GM10266 (cell line): ENCODE measurements at regions not wholly inside any gene's neighbourhood (a gene's known extent, or its start where the extent isn't known, plus 50 kb on each side); places are given as distances from the start of the nearest gene placed in this dataset.

Experiments
- DNase-seq: peaks from one replicate; pipeline ENCODE4 v3.0.0; 2012; ENCODE audit errors: extremely low spot score
- TF ChIP-seq, protein P1 (sequence below): IDR thresholded peaks from 2 replicates; pipeline ENCODE4 v1.5.1; 2012; ENCODE audit warnings: mild to moderate bottlenecking, low read depth; ENCODE audit not compliant: control insufficient read depth, insufficient read depth; ENCODE audit errors: missing control alignments

DNA sequence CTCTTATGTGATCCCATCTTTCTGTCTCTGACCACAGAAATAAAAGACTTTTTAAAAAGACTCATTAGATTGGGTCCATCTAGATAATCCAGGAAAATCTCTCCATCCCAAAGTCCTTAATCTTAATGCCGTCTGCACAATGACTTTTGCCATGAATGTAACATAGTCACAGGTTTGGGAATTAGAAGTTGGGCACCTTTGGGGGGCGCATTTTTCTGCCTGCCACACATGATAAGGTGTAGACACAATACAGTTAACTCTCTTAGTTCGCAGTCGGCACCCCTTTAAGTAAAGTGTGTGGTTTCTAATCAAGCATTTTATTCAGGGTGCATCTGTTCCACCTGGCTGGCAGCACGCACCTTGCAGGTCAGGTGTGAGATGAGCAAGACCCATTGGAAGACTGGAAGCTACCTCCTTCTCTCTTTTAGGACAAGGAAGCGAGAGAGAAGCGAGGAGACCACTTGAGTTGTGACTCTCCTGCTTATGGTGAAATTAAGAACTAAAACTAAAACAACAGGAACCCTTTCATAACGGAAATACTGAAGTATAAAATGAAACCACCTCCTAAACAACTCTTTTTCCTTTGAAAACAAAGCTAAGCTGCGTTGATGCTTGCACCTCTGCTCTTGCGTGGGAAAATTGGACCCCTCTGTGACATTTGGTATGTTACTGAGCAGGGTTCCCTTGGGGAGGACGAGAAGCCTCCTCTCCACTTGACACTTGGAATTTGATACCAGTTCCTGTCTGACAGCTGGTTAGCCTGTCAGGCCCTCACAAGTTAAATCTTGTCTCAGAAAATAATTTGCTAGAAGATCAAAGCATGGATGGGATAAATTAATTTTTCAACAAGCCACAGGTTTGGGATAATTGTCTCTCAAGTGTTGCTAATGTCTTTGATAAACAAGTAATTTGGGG is 304.6 kb upstream of the DMRT1 start:
- TF ChIP-seq, protein P1, sequence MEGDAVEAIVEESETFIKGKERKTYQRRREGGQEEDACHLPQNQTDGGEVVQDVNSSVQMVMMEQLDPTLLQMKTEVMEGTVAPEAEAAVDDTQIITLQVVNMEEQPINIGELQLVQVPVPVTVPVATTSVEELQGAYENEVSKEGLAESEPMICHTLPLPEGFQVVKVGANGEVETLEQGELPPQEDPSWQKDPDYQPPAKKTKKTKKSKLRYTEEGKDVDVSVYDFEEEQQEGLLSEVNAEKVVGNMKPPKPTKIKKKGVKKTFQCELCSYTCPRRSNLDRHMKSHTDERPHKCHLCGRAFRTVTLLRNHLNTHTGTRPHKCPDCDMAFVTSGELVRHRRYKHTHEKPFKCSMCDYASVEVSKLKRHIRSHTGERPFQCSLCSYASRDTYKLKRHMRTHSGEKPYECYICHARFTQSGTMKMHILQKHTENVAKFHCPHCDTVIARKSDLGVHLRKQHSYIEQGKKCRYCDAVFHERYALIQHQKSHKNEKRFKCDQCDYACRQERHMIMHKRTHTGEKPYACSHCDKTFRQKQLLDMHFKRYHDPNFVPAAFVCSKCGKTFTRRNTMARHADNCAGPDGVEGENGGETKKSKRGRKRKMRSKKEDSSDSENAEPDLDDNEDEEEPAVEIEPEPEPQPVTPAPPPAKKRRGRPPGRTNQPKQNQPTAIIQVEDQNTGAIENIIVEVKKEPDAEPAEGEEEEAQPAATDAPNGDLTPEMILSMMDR, result no peak
- DNase-seq, result peak; percentile 12

DNA sequence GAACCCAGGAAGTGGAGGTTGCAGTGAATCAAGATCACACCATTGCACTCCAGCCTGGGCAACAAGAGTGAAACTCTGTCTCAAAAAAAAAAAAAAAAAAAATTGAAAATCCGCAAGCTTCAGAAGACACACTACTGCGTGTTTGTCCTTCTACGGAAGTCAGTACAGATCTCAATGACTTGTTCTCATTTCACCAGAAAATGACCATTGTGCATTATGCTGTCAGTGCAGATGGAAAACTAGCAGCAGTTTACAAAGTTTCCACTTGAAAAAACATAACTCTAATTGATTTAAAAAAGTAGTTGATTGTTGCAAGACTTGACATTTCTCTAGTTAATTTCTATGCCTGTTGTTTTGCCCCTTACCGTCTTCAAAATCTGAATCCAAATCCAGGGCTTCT is 298.0 kb upstream of the DMRT1 start:
- TF ChIP-seq, protein P1, result no peak
- DNase-seq, result no peak

DNA sequence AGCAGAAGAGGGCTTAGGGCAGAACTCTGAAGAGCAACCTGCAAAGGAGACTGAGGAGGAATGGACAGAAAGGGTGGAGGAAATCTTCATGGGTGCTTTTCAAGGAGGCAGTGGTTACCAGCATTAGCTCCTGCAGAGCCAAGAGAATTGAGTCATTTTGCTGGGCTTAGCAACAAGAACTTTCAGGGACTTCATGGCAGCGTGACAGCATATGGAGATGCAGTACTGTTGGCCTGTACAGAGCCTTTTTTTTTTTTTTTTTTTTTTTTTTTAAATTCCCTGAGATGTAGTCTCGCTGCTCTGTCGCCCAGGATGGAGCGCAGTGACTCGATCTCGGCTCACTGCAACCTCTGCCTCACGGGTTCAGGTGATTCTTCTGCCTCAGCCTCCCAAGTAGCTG is 296.0 kb upstream of the DMRT1 start:
- TF ChIP-seq, protein P1, result no peak
- DNase-seq, result no peak

DNA sequence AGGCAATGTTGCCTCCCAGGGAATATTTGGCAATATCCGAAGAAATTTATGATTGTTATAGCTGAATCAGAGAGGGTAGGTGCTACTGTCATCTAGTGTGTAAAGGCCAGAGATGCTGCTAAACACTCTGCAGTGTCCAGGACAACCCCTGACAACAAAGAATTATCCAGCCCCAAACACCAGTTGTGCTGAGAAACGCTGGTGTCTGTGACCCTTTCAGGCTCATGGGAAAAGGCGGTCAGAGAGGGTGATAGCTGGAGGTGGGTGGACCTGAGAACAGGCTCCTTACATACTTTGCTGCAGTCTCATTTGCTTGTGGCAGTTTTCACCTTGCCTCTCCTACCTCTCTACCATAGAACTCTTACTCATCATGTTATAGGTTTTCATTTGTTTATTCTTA is 295.3 kb upstream of the DMRT1 start:
- DNase-seq, result no peak

DNA sequence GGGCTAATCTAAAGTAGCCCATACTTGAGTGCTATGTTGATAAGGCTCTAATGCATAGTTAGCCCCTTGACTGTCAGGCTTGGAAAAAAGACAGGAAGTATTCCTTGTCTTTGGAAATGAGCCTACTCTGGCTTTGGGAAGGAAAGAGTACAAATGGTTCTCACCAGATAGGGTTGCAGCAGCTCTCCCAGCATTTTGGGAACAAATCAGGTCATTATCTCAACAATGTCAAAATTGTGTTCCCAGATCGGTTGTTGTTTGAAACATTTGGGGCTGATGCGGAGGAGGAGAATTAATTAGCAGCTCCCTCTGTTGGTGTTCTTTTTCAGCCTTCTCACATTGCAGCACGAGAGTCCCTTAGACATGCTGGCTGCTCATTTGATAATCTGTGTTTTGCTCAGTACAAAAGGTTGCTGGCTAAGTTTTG is 294.7 kb upstream of the DMRT1 start:
- TF ChIP-seq, protein P1, result no peak
- no peak for DNase-seq

More for the DNA sequence above, 295.3 kb upstream of the DMRT1 start:
- TF ChIP-seq, protein P1, result no peak

DNA sequence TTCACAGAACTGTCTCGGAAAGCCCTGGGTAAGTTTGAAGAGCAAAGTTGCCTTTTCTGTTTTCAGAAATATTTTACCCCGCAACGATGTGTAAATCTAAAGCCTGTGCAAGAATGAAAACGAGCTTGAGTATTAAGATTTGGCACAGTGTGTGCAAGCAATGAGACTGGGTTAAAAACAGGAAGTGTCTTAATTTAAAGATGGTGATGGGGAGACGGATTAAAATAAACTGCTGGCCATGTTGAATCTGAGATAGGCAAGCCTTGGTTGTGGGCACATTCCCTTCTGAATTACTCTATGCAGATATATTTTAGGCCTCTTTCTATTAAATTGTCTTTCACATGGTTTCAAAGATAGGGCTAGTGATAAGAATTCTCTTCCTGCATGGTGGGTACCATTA is 294.2 kb upstream of the DMRT1 start:
- TF ChIP-seq, protein P1, result no peak
- DNase-seq, result no peak

DNA sequence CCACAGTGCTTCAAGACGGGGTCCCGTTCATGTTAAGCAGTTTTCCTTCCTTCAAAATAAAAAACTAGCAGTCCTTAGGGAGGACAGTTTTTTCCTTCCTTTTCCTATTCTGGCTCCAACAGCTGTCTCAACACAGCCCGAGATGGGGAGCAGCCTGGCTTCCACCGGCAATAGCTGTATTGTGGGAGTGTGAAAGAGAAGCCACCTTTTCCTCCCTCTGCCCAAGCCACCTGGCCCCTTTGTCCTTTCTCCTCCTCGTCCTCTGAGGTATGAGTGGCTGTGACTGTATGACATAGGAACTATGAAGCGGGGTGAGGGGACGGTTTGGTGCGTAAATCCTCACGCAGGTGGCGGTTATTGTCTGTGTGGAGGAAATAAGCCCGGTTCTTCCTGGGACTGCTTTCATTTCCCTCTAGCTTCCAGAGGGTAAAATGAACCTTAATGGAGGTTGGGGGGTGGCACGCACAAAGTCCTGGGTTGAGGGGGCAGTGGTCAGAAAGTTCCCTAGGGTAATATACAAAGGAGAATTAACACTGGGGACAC is 292.0 kb upstream of the DMRT1 start:
- TF ChIP-seq, protein P1, result no peak
- DNase-seq, result no peak
